ENCODE measurements at regions not wholly inside any gene's neighbourhood (a gene's known extent, or its start where the extent isn't known, plus 50 kb on each side); places are given as distances from the start of the nearest gene placed in this dataset.

DNA sequence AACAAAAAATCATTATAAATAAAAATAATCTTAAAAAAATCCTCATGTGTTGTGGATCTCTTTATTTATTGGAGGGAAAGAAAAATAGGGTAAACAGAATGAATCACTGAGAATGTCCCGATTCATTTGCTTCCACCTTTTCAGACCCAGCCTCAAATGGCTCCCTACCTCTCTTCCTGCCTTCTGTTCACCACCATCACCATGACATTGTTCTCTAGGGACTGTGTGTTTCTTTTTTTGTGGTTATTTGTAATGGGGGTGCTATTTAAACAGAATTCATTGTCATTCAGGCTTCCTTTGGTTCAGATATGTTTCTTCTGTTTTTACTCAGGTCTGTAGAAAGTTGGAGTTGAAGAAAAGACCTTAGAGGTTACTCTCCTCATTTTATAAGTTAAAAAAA is 198.2 kb downstream of the KIF4B start:
- Mint-ChIP-seq H3K27ac (no peak overlapping the region), H3K27me3 (no peaks in the 10 kb centered on the region), H3K9me3 (peaks cover 4% of the 10 kb centered on the region), H3K4me3 (no peak overlapping the region), H3K4me1 (ENCODE audit: low read depth) (no peaks in the 10 kb centered on the region), H3K36me3 (ENCODE audit: low read depth) (no peaks in the 10 kb centered on the region)

DNA sequence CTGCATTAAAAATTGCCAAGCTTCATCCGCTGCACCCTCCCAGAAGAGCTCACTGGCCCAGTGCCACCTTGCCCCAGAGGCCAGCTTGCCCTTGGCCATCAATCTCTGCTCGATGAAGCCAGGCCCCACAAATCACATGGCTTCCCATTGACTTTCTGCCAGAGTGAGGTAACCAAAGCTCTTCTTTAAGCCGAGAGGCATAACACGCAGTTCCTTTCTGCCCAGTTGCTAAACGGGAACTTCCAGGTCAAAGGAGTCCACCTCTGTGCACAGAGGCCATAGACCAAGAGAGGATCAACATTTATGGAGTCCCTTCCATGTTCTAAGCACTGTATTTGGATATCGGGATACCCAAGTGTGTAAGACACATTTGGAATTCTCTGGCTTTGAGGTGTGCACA is 208.8 kb downstream of the KIF4B start:
- H3K4me1 Mint-ChIP-seq (ENCODE audit: low read depth), result no peaks in the 10 kb centered on the region
- H3K9me3 Mint-ChIP-seq, result peaks cover 4% of the 10 kb centered on the region
- H3K4me3 Mint-ChIP-seq, result no peak overlapping the region
- no peaks in the 10 kb centered on the region for H3K27me3 Mint-ChIP-seq
- no peaks in the 10 kb centered on the region for H3K36me3 Mint-ChIP-seq (ENCODE audit: low read depth)
- no peak overlapping the region for H3K27ac Mint-ChIP-seq

DNA sequence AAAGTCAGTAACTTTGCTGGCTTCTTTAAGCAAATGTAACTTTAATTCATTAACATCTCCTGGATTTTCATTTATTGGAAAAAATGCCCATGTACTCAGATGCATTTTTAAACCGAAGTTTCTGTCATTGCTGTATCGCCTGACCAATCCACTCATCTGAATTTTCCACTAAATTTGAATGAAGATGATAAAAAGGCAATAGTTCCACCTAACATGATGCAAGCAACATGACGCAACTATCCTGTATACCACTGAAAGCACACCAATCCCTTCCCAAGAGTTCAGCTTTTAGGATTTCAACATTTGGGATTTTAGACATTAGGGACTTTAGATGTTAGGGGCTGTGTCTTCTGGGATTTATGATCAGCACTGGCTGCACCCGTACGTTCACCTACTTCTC is 215.6 kb downstream of the KIF4B start:
- H3K9me3 Mint-ChIP-seq, result peaks cover 6% of the 10 kb centered on the region
- H3K4me3 Mint-ChIP-seq, result no peak overlapping the region
- no peak overlapping the region for H3K27ac Mint-ChIP-seq
- H3K27me3 Mint-ChIP-seq, result no peaks in the 10 kb centered on the region
- no peaks in the 10 kb centered on the region for H3K36me3 Mint-ChIP-seq (ENCODE audit: low read depth)
- no peaks in the 10 kb centered on the region for H3K4me1 Mint-ChIP-seq (ENCODE audit: low read depth)

DNA sequence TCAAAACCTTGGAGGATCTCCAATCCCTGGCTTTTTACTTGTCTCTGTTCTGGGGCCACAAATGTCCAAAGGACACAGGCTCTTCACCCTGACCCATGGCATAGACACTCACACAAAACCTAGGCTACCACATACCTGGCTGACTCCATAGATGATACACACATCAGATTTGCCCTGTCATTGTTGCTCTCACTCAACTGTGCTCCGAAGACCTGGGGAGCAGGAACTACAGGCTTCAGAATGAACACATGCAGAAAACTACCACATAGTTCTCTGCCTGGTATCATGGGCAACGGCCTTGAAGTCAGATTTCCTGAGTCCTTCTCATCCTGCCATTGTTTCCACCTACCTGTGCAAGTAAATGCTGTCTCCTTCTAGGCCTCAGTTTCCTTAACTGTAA is 226.2 kb downstream of the KIF4B start:
- Mint-ChIP-seq H3K4me1 (ENCODE audit: low read depth) (no peaks in the 10 kb centered on the region), H3K9me3 (peaks cover 21% of the 10 kb centered on the region), H3K4me3 (no peak overlapping the region), H3K27me3 (peaks cover under 1% of the 10 kb centered on the region), H3K36me3 (ENCODE audit: low read depth) (no peaks in the 10 kb centered on the region), H3K27ac (no peak overlapping the region)

DNA sequence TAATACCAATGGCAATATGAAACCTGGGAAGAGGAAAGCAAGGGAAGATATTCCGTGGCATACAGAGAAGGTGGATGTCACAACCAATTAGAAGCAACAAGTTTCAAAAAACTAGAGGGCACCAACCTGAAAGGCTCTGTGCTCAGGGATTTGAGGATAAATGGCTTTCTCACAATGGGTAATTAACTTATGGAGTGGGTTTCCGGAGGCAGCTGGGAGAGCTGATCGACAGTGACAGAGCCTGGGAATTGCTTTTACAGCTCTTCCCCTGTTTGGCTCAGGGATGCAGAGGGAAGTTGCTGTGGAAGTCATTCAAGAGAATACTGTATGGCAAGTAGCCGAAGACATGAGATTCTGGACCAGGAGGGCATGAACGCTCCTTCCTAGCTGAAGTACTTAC is 237.0 kb downstream of the KIF4B start:
- Mint-ChIP-seq H3K36me3 (ENCODE audit: low read depth) (no peaks in the 10 kb centered on the region), H3K4me1 (ENCODE audit: low read depth) (no peaks in the 10 kb centered on the region), H3K9me3 (no peaks in the 10 kb centered on the region), H3K4me3 (no peak overlapping the region), H3K27ac (no peak overlapping the region), H3K27me3 (no peaks in the 10 kb centered on the region)

DNA sequence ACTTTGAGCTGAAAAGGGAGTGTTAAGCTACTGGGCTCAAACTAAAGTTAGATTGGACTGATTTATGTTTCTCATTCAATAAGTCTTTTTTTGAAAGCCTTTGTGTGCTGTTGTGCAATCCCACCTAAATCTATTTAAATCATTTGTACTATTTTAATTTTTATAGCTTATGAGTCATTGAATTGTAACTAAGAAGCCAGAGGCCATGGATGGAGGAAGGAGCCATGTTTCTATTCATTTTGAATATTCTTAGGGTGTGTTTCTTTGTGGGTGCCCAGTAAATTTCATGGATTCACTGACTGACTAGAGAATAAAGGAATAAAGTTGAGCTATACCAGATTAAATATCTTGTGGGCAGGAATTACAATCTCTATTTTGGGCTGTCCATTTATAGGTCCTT is 238.5 kb downstream of the KIF4B start:
- Mint-ChIP-seq H3K36me3 (ENCODE audit: low read depth) (no peaks in the 10 kb centered on the region), H3K27me3 (no peaks in the 10 kb centered on the region), H3K9me3 (no peaks in the 10 kb centered on the region), H3K4me1 (ENCODE audit: low read depth) (no peaks in the 10 kb centered on the region), H3K27ac (no peak overlapping the region), H3K4me3 (no peak overlapping the region)

DNA sequence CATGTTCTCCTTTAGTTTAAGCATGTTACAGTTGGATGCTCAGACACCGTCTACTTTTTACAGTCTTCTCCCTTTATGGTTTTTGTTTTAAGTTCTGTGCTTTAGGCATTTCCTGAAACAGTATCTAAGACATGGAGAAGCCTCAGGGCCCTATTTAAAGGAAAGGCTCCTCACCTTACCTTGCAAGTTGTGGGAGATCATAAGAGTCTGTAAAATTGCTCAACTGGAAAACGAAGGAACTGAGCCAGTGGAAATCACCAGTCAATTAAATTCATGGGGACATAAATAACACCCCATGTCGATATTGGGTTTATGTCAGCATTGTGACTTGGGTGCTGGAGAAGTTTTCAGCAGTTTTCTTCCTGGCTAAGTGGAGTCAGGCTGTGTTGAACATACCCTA is 239.2 kb downstream of the KIF4B start:
- no peak overlapping the region for H3K4me3 Mint-ChIP-seq
- H3K27me3 Mint-ChIP-seq, result no peaks in the 10 kb centered on the region
- no peaks in the 10 kb centered on the region for H3K36me3 Mint-ChIP-seq (ENCODE audit: low read depth)
- H3K27ac Mint-ChIP-seq, result no peak overlapping the region
- H3K4me1 Mint-ChIP-seq (ENCODE audit: low read depth), result no peaks in the 10 kb centered on the region
- H3K9me3 Mint-ChIP-seq, result no peaks in the 10 kb centered on the region

DNA sequence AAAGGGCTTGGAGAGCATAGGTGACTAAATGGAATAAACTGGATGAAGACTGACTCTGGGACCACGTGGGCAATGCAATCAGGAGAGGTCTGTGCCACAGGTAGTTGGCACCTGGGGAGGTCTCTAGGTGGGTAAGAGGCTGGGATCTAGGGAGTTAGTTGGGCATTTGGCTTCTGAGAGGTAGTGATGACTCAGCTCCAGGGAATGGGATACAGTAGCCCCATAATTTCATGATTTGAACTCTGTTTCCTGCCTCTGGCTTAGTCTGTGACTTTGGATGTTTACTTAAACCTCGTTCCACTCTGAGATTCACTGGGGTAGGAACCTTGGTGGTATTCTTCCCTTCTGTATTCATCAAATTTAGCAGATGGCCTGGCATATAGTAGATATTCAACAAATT is 240.8 kb downstream of the KIF4B start:
- Mint-ChIP-seq H3K4me1 (ENCODE audit: low read depth) (no peaks in the 10 kb centered on the region), H3K9me3 (no peaks in the 10 kb centered on the region), H3K4me3 (no peak overlapping the region), H3K27me3 (no peaks in the 10 kb centered on the region), H3K27ac (no peak overlapping the region), H3K36me3 (ENCODE audit: low read depth) (no peaks in the 10 kb centered on the region)

DNA sequence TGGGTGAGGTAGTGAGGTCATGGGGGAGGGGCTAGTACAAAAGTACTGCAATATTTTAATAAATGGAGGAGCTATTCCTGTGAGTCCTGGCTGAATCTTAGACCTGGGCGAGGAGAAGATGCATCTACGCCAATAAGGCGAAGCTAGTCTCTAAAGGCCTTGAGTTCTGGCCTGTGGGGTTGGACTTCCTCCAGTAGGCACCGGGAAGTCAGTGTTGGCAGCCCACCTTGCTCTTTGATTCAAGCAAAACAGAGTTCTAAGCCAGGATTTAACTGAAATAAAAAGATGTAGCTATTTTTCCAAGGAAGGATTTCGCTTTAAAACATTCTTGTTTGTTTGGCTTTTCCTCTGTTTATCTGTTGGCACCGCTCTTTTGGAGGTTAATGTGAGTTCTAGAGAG is 244.6 kb downstream of the KIF4B start:
- no peaks in the 10 kb centered on the region for H3K36me3 Mint-ChIP-seq (ENCODE audit: low read depth)
- H3K4me1 Mint-ChIP-seq (ENCODE audit: low read depth), result no peaks in the 10 kb centered on the region
- H3K27me3 Mint-ChIP-seq, result no peaks in the 10 kb centered on the region

DNA sequence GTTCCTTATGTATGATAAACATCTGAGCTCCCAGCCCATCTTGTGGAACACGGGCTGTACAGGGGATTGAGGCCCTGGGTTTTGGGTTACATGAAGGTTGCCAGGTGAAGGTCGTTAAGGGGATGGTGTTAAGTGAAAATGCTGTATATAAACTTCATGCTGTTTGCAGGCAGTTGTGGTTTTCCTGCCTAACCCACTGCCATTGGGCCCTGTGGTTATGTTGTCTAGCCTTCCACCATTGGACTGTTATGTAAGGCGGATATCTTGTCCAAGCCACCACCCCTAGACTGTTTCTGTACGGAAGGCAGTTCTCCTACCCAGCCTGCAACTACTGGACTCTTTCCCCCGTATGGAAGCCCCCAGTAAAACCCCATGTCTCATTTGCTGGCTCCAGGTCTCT is 246.1 kb downstream of the KIF4B start:
- Mint-ChIP-seq H3K9me3 (no peaks in the 10 kb centered on the region), H3K27ac (no peak overlapping the region), H3K4me3 (no peak overlapping the region), H3K27me3 (no peaks in the 10 kb centered on the region), H3K36me3 (ENCODE audit: low read depth) (no peaks in the 10 kb centered on the region), H3K4me1 (ENCODE audit: low read depth) (no peaks in the 10 kb centered on the region)

More for the DNA sequence above, 244.6 kb downstream of the KIF4B start:
- Mint-ChIP-seq H3K27ac (no peak overlapping the region), H3K9me3 (no peaks in the 10 kb centered on the region), H3K4me3 (no peak overlapping the region)

DNA sequence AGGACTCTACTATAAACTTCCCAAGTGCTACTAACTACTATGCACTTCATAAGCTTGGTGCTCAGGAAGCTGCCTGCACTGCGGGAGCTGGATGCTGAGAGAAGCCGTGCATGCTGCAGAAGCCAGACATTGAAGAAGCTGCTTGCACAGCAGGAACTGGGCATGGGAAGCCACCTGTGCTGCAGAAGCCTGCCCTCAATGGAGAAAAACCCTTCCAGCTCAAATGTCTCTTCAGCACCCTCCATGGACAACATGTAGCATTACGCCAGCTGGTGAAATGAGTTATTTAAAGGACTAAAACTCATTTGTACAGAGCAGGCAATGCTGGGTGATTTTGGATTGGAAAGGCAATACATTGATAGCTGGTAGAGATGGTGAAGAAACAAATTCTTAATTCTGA is 247.2 kb downstream of the KIF4B start:
- Mint-ChIP-seq H3K4me1 (ENCODE audit: low read depth) (no peaks in the 10 kb centered on the region), H3K36me3 (ENCODE audit: low read depth) (no peaks in the 10 kb centered on the region), H3K27ac (no peak overlapping the region), H3K27me3 (no peaks in the 10 kb centered on the region), H3K4me3 (no peak overlapping the region), H3K9me3 (no peaks in the 10 kb centered on the region)

DNA sequence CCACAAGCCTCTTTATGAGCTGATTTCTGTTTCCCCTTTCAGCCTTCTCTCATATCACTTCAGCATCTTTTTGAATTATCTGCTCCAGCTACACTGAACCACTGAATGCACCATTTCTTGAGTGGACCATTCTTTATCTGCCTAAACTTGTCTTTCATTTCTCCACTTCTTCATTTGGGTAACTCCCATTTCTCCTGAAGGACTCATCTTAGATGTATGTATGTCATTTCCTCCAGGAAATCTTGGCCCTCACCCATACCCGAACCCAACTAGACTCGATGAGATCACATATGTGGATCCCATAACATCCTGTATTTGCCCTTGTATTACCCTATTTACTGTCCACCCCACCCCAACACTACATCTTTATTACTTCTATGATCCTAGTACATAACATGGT is 249.8 kb downstream of the KIF4B start:
- H3K4me1 Mint-ChIP-seq (ENCODE audit: low read depth), result no peaks in the 10 kb centered on the region
- no peaks in the 10 kb centered on the region for H3K27me3 Mint-ChIP-seq
- H3K36me3 Mint-ChIP-seq (ENCODE audit: low read depth), result no peaks in the 10 kb centered on the region
- H3K4me3 Mint-ChIP-seq, result no peak overlapping the region
- H3K27ac Mint-ChIP-seq, result no peak overlapping the region
- H3K9me3 Mint-ChIP-seq, result no peaks in the 10 kb centered on the region

DNA sequence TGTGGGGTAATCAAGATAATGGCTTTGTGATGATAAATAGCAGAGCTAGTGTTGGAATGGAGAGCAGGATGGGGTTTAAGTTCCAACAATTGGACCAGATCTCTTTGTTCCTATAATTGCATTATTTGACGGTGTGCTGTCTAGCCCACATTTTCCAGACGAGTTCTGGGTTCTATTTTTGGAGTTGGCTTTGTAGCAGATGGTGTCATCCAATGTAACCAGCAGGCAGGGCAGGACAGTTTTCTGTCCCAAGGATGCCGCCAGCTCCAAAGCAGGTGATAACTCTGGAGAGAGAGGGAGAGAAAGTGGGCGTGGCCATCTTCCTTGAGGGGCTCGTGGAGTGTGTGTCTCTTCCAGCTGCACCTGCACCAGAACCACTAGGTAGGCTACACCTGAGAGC is 251.3 kb downstream of the KIF4B start:
- H3K4me3 Mint-ChIP-seq, result no peak overlapping the region
- H3K27ac Mint-ChIP-seq, result no peak overlapping the region
- H3K27me3 Mint-ChIP-seq, result no peaks in the 10 kb centered on the region
- H3K4me1 Mint-ChIP-seq (ENCODE audit: low read depth), result no peaks in the 10 kb centered on the region
- H3K9me3 Mint-ChIP-seq, result no peaks in the 10 kb centered on the region
- H3K36me3 Mint-ChIP-seq (ENCODE audit: low read depth), result no peaks in the 10 kb centered on the region

DNA sequence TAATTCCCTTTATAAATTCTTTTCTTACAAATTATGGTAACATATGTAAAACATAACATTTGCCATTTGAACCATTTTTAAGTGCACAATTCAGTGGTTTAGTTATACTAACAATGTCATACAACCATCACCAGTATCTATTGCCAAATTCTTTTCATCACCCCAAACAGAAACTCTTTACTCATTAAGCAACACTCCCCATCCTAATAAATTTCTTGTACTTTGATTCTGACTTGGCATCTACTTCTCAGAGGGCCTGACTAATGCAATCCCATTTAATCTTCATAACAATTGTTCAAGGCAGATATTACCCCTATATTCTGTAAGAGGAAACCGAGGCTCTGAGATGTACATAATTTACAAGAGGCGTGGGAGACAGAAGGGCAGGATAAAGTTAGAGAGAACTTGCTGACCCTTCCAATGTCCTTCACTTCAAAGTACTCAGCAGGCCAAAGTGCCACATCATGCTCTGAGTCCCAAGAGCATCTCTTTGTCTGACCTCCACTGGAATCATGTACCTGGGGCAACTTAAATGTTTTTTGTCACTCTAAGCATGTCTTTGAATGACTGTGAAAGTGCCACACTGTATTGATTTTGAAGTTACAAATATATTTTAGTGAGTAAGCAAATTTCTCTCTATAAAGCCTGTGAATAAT is 255.3 kb downstream of the KIF4B start:
- no peaks in the 10 kb centered on the region for H3K9me3 Mint-ChIP-seq
- no peaks in the 10 kb centered on the region for H3K4me1 Mint-ChIP-seq (ENCODE audit: low read depth)
- H3K27ac Mint-ChIP-seq, result no peak overlapping the region
- H3K27me3 Mint-ChIP-seq, result peaks cover 5% of the 10 kb centered on the region
- H3K36me3 Mint-ChIP-seq (ENCODE audit: low read depth), result no peaks in the 10 kb centered on the region
- H3K4me3 Mint-ChIP-seq, result no peak overlapping the region

DNA sequence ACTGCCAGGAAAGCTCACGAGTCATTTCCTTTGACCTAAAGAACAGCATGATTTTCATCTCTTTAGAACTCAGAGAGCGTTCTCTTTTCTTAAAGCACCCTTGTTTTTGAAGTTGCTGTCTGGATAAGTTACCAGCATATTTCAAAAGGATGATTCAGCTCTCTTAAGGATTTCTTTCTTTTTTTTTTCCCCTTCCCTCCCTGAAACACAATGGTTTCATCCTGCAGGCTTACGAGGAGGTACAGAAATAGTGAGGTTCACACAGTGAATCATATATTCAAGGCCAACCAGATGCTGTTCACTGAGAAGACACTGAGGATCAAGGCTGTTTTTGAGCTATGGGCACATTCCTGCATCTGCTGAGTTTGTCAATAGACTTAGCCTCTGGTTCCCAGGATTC is 257.2 kb downstream of the KIF4B start:
- no peaks in the 10 kb centered on the region for H3K36me3 Mint-ChIP-seq (ENCODE audit: low read depth)
- H3K9me3 Mint-ChIP-seq, result no peaks in the 10 kb centered on the region
- H3K27ac Mint-ChIP-seq, result no peak overlapping the region
- H3K27me3 Mint-ChIP-seq, result peaks cover 5% of the 10 kb centered on the region
- no peak overlapping the region for H3K4me3 Mint-ChIP-seq
- no peaks in the 10 kb centered on the region for H3K4me1 Mint-ChIP-seq (ENCODE audit: low read depth)

DNA sequence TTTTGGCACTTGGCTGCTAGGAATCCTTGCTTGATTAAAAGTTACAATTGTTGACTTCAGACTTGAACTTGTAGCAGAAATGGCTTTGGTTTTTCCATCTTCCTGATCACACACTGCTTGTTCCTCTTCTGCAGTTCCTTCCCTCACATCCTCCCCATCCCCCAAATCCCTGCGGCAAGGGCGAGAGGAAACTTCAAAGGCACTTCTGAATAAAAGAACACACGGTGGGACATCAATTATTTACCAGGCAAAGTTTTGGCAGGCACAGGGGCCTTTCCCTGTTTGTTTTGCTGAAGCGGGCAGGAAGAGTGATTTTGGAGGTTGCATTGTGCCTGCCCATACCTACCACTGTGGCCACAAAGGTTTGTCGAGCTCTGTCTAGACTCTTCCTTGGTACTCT is 260.9 kb downstream of the KIF4B start:
- peaks cover 5% of the 10 kb centered on the region for H3K27me3 Mint-ChIP-seq
- no peak overlapping the region for H3K27ac Mint-ChIP-seq
- H3K4me1 Mint-ChIP-seq (ENCODE audit: low read depth), result no peaks in the 10 kb centered on the region
- H3K4me3 Mint-ChIP-seq, result no peak overlapping the region
- H3K36me3 Mint-ChIP-seq (ENCODE audit: low read depth), result no peaks in the 10 kb centered on the region
- no peaks in the 10 kb centered on the region for H3K9me3 Mint-ChIP-seq
